ENCODE measurements at regions not wholly inside any gene's neighbourhood (a gene's known extent, or its start where the extent isn't known, plus 50 kb on each side); places are given as distances from the start of the nearest gene placed in this dataset.

- 40% methylated on average over 5 of the region's 6 CpGs for WGBS (ENCODE audit: insufficient coverage, insufficient replicate concordance, low lambda C conversion rate, missing lambda C conversion rate)
- Histone ChIP-seq H3K9me3 (replicated peaks; ENCODE audit: control insufficient read depth, insufficient read depth, low read length) (no peaks in the 10 kb centered on the region), H3K79me2 (ENCODE audit: control insufficient read depth, insufficient read depth, low read length) (no peaks in the 10 kb centered on the region), H3K4me1 (ENCODE audit: control insufficient read depth, insufficient read depth, low read length) (no peaks in the 10 kb centered on the region), H3K9ac (ENCODE audit: control insufficient read depth, insufficient read depth, low read length) (no peak overlapping the region), H2AFZ (ENCODE audit: control insufficient read depth, low read depth, low read length) (no peak overlapping the region), H3K27ac (ENCODE audit: control insufficient read depth, insufficient read depth) (no peak overlapping the region), H3K36me3 (ENCODE audit: control insufficient read depth in 2 of 2, insufficient read depth in 2 of 2, low read length in 1 of 2) (no peaks in the 10 kb centered on the region), H3K27me3 (replicated peaks in 1 of 2; ENCODE audit: control insufficient read depth in 2 of 2, insufficient read depth in 2 of 2, low read length in 1 of 2) (no peaks in the 10 kb centered on the region), H3K4me3 (no peak overlapping the region), H3K4me2 (ENCODE audit: control insufficient read depth, insufficient read depth) (no peak overlapping the region), H4K20me1 (ENCODE audit: control insufficient read depth, insufficient read depth) (no peaks in the 10 kb centered on the region)
- in situ Hi-C loops (cut with MboI), result no loop called here
- ATAC-seq (no peak), DNase-seq (ENCODE audit: low read depth, low spot score) (no peak), FAIRE-seq (no peak)
- SMC1A ChIA-PET (ENCODE audit: uncharacterized antibody, unreplicated experiment), result no interaction called here
- POLR2A ChIA-PET, result no interaction called here
- intact Hi-C loops (cut with micrococcal nuclease; ENCODE audit: unreplicated experiment), result no loop called here
- RAD21 ChIA-PET (ENCODE audit: unreplicated experiment), result no interaction called here
- CTCF ChIA-PET, result interaction anchor here (0.7 kb wide), 1 partner anchor 11 kb away, joined by 3 read pairs; no protein-coding TSS in a partner anchor
- TF ChIP-seq CTCF (IDR thresholded peaks at IDR 0.05 in 2 of 3, conservative IDR thresholded peaks at IDR 0.05 in 1 of 3; ENCODE audit: control insufficient read depth in 2 of 3, extremely low read depth in 1 of 3, insufficient read depth in 1 of 3, low read depth in 3 of 3, low read length in 3 of 3), result no peak
- TF ChIP-seq PRDM15 (CRISPR knock-in tag; IDR thresholded peaks at IDR 0.05), result no peak
- TF ChIP-seq IRF4 (IDR thresholded peaks at IDR 0.05; ENCODE audit: low read depth, low read length), result no peak
- no peak for TF ChIP-seq HDAC6 (IDR thresholded peaks at IDR 0.05; ENCODE audit: unreplicated experiment)
- TF ChIP-seq YBX1 (IDR thresholded peaks at IDR 0.05), result no peak
- TF ChIP-seq TCF12 (IDR thresholded peaks at IDR 0.05; ENCODE audit: low read depth, low read length), result no peak
- TF ChIP-seq MAX (IDR thresholded peaks at IDR 0.05; ENCODE audit: low read depth, low read length), result no peak
- TF ChIP-seq STAT3 (IDR thresholded peaks at IDR 0.05; ENCODE audit: low read depth, low read length), result no peak
- TF ChIP-seq NFIC (IDR thresholded peaks at IDR 0.05; ENCODE audit: low read depth, low read length), result no peak
- TF ChIP-seq ATF7 (IDR thresholded peaks at IDR 0.05; ENCODE audit: low read depth), result no peak
- TF ChIP-seq ZBTB40 (IDR thresholded peaks at IDR 0.05; ENCODE audit: borderline replicate concordance), result no peak
- TF ChIP-seq POLR2A (IDR thresholded peaks at IDR 0.05; ENCODE audit: low read depth, low read length), result no peak
- TF ChIP-seq RUNX3 (IDR thresholded peaks at IDR 0.05; ENCODE audit: low read length), result no peak
- BruUV-seq (replicated peaks), result no TSS peak
These were observed 82.2 kb upstream of the HELT start for GRCh38 chr4:184936071-184936470.
